ENCODE measurements at regions not wholly inside any gene's neighbourhood (a gene's known extent, or its start where the extent isn't known, plus 50 kb on each side); places are given as distances from the start of the nearest gene placed in this dataset.
"Not testable (repeated sequence)": the region's sequence is repeated elsewhere in the genome, so short reads cannot be mapped to it uniquely, and the experiment has no call there.

DNA sequence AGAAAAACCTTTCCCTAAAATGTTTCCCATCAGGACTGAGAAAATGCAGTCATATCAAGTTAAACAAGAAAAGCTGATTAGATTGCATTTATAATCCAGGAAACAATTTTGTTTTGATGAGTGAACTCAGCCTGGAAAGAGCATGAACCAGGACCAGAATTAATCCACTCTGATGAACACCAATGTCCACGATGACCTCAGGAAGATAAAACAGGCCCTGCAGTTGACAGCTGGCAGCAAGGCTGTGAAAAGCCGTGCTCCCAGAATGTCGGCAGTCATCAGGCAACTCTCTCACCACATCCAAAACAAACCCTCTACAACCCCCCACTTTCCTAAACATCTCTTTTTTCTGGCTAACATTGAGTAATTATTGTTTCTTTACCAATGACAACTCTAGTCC is 74.0 kb upstream of the PROKR2 start:
- no peak for TF ChIP-seq POLR2AphosphoS5 (IDR thresholded peaks at IDR 0.05)
- no peak for TF ChIP-seq POLR2A (IDR thresholded peaks at IDR 0.05)
- TF ChIP-seq CTCF (IDR thresholded peaks at IDR 0.05), result no peak
- TF ChIP-seq EP300 (IDR thresholded peaks at IDR 0.05; ENCODE audit: low read depth), result no peak
- WGBS, 2 donors (ENCODE audit: low coverage in 1 of 2), result 37% methylated on average over 3 of the region's 3 CpGs; no CpG with 5 or more reads in 1 of the 2 donors
- intact Hi-C loops (cut with DNase I; ENCODE audit: low total_unique reads), result no loop called here
- Histone ChIP-seq H3K9me3 (no peaks in the 10 kb centered on the region), H3K27me3 (no peaks in the 10 kb centered on the region), H3K4me1 (no peaks in the 10 kb centered on the region), H3K4me3 (no peak overlapping the region), H3K27ac (no peak overlapping the region), H3K36me3 (no peaks in the 10 kb centered on the region)
- DNase-seq, result no peak
- in situ Hi-C loops (cut with MboI; ENCODE audit: low pct_ligation_motif_present in 1 of 4, low pct_unique_long_range_greater_than_20kb in 1 of 4, low sequenced_read_pairs in 3 of 4), result no loop called here

- H3K4me1 ChIP-seq; H3K27ac ChIP-seq; H3K27me3 ChIP-seq; in situ Hi-C loops (cut with MboI; ENCODE audit: low pct_ligation_motif_present in 1 of 4, low pct_unique_long_range_greater_than_20kb in 1 of 4, low sequenced_read_pairs in 3 of 4); DNase-seq; intact Hi-C loops (cut with DNase I; ENCODE audit: low total_unique reads); H3K36me3 ChIP-seq; H3K9me3 ChIP-seq; H3K4me3 ChIP-seq: not testable (repeated sequence)
- 64 to 68% methylated on average over 2 to 3 of the region's 3 CpGs for WGBS, 2 donors (ENCODE audit: low coverage in 1 of 2)
These were observed 70.1 kb upstream of the PROKR2 start for GRCh38 chr20:5386846-5387245.

- H3K9me3 ChIP-seq; DNase-seq; H3K27ac ChIP-seq; in situ Hi-C loops (cut with MboI; ENCODE audit: low pct_ligation_motif_present in 1 of 4, low pct_unique_long_range_greater_than_20kb in 1 of 4, low sequenced_read_pairs in 3 of 4); H3K4me3 ChIP-seq; H3K4me1 ChIP-seq; H3K27me3 ChIP-seq; intact Hi-C loops (cut with DNase I; ENCODE audit: low total_unique reads); H3K36me3 ChIP-seq: not testable (repeated sequence)
- WGBS, 2 donors (ENCODE audit: low coverage in 1 of 2), result 80 to 97% methylated on average over 1 to 7 of the region's 7 CpGs
These were observed 64.8 kb upstream of the PROKR2 start for GRCh38 chr20:5381527-5381926.

GRCh38 chr20:5377484-5377883 is 60.7 kb upstream of the PROKR2 start:
- no peak for TF ChIP-seq CTCF (IDR thresholded peaks at IDR 0.05)
- TF ChIP-seq POLR2AphosphoS5 (IDR thresholded peaks at IDR 0.05), result no peak
- TF ChIP-seq POLR2A (IDR thresholded peaks at IDR 0.05), result no peak
- no peak for TF ChIP-seq EP300 (IDR thresholded peaks at IDR 0.05; ENCODE audit: low read depth)
- H3K27ac ChIP-seq, result no peak overlapping the region
- no peak for DNase-seq
- no peaks in the 10 kb centered on the region for H3K9me3 ChIP-seq
- H3K4me1 ChIP-seq, result no peaks in the 10 kb centered on the region
- no peaks in the 10 kb centered on the region for H3K36me3 ChIP-seq
- in situ Hi-C loops (cut with MboI; ENCODE audit: low pct_ligation_motif_present in 1 of 4, low pct_unique_long_range_greater_than_20kb in 1 of 4, low sequenced_read_pairs in 3 of 4) (loop anchor here in 1 of 4 donors (10.0 kb wide), 1 partner anchor 57 kb away; no protein-coding TSS in a partner anchor), intact Hi-C loops (cut with DNase I; ENCODE audit: low total_unique reads) (no loop called here)
- no peaks in the 10 kb centered on the region for H3K27me3 ChIP-seq
- H3K4me3 ChIP-seq, result no peak overlapping the region
- WGBS, 2 donors (ENCODE audit: low coverage in 1 of 2), result 44% methylated on average over 1 of the region's 1 CpG; no CpG with 5 or more reads in 1 of the 2 donors

DNA sequence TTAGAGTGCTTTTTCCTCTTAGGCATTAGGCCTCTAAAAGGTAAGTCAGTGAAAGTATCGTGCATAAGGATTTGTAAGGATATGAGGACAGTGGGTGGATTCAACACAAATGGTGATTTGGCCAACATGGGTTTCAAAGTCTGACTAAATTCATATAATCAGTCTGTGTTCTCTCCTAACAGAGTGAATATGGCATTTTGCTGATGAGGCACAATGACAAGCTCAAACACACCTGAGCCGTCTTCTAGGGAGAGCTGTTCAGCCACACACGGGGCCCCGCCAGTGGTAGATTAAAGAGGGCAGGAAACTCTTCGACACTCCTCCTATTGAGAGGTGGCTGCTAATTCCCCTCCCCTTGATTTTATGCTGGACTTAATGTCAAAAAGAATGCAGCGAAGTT is 59.5 kb upstream of the PROKR2 start:
- Histone ChIP-seq H3K27me3 (no peaks in the 10 kb centered on the region), H3K4me3 (no peak overlapping the region), H3K36me3 (no peaks in the 10 kb centered on the region), H3K4me1 (no peaks in the 10 kb centered on the region), H3K9me3 (no peaks in the 10 kb centered on the region), H3K27ac (no peak overlapping the region)
- in situ Hi-C loops (cut with MboI; ENCODE audit: low pct_ligation_motif_present in 1 of 4, low pct_unique_long_range_greater_than_20kb in 1 of 4, low sequenced_read_pairs in 3 of 4) (loop anchor here in 1 of 4 donors (10.0 kb wide), 1 partner anchor 59 kb away; no protein-coding TSS in a partner anchor), intact Hi-C loops (cut with DNase I; ENCODE audit: low total_unique reads) (no loop called here)
- TF ChIP-seq CTCF (IDR thresholded peaks at IDR 0.05), result no peak
- no peak for TF ChIP-seq EP300 (IDR thresholded peaks at IDR 0.05; ENCODE audit: low read depth)
- TF ChIP-seq POLR2AphosphoS5 (IDR thresholded peaks at IDR 0.05), result no peak
- no peak for TF ChIP-seq POLR2A (IDR thresholded peaks at IDR 0.05)
- 78 to 84% methylated on average over 4 to 6 of the region's 6 CpGs for WGBS, 2 donors (ENCODE audit: low coverage in 1 of 2)
- DNase-seq, result no peak

Measured in transverse colon (tissue), 4 donors.